MM.1S (cell line): ENCODE measurements at regions not wholly inside any gene's neighbourhood (a gene's known extent, or its start where the extent isn't known, plus 50 kb on each side); places are given as distances from the start of the nearest gene placed in this dataset.

Experiments
- DNase-seq: peaks from one replicate; pipeline ENCODE4 v3.0.0-alpha.2; 2015
- H2AFZ ChIP-seq: fragments of 300-600 bp; sonication (generic); 2 replicates; pipeline ENCODE4 v1.6.0; 2016; ENCODE audit warnings: antibody characterized with exemption, low read length
- H3F3A ChIP-seq: fragments of 300-600 bp; sonication (generic); 2 replicates; pipeline ENCODE4 v1.6.1; 2016; ENCODE audit warnings: mild to moderate bottlenecking, antibody characterized with exemption, low read length, moderate library complexity, mixed read lengths; ENCODE audit not compliant: insufficient read depth
- H3K27ac ChIP-seq: fragments of 300-600 bp; sonication (generic); 2 replicates; pipeline ENCODE4 v1.5.1; 2016; ENCODE audit warnings: mild to moderate bottlenecking, low read length
- H3K27me3 ChIP-seq: fragments of 300-600 bp; sonication (generic); replicated peaks from 2 replicates; pipeline ENCODE4 v1.6.0; 2016; ENCODE audit warnings: low read length; ENCODE audit not compliant: insufficient read depth
- H3K36me3 ChIP-seq: fragments of 300-600 bp; sonication (generic); replicated peaks from 2 replicates; pipeline ENCODE4 v1.6.1; 2016; ENCODE audit warnings: mild to moderate bottlenecking, low read length, mixed read lengths; ENCODE audit not compliant: insufficient read depth
- H3K4me1 ChIP-seq: fragments of 300-600 bp; sonication (generic); 2 replicates; pipeline ENCODE4 v1.6.1; 2016; ENCODE audit warnings: low read length, mixed read lengths
- H3K4me2 ChIP-seq: fragments of 300-600 bp; sonication (generic); 2 replicates; pipeline ENCODE4 v1.6.0; 2016; ENCODE audit warnings: low read depth, low read length
- H3K4me3 ChIP-seq: fragments of 300-600 bp; sonication (generic); 2 replicates; pipeline ENCODE4 v1.5.1; 2016; ENCODE audit warnings: low read length, mixed read lengths
- H3K79me2 ChIP-seq: fragments of 300-600 bp; sonication (generic); 2 replicates; pipeline ENCODE4 v1.6.1; 2016; ENCODE audit warnings: mixed run types, low read length, mixed read lengths
- H3K9ac ChIP-seq: fragments of 300-600 bp; sonication (generic); 2 replicates; pipeline ENCODE4 v1.6.1; 2016; ENCODE audit warnings: low read length, mixed read lengths
- H3K9me2 ChIP-seq: fragments of 300-600 bp; sonication (generic); replicated peaks from 2 replicates; pipeline ENCODE4 v1.6.1; 2016; ENCODE audit warnings: mild to moderate bottlenecking, low read length, mixed read lengths; ENCODE audit not compliant: insufficient read depth
- H3K9me3 ChIP-seq: fragments of 300-600 bp; sonication (generic); replicated peaks from 2 replicates; pipeline ENCODE4 v1.6.1; 2016; ENCODE audit warnings: mild to moderate bottlenecking, low read length, mixed read lengths; ENCODE audit not compliant: insufficient read depth
- H4K20me1 ChIP-seq: fragments of 300-600 bp; sonication (generic); 2 replicates; pipeline ENCODE4 v1.6.1; 2016; ENCODE audit warnings: mild to moderate bottlenecking, low read length, moderate library complexity, mixed read lengths; ENCODE audit not compliant: insufficient read depth
- CTCF ChIP-seq: fragments of 300-600 bp; sonication (generic); IDR thresholded peaks from 2 replicates; pipeline ENCODE4 v1.5.1; 2016; ENCODE audit warnings: antibody characterized with exemption, low read length, mixed read lengths
- EZH2 ChIP-seq: fragments of 300-600 bp; sonication (generic); optimal IDR thresholded peaks from 2 replicates; pipeline ENCODE3; 2017; ENCODE audit warnings: low read depth, mild to moderate bottlenecking, antibody characterized with exemption, low read length, mixed read lengths
- EZH2phosphoT487 ChIP-seq: fragments of 300-600 bp; sonication (generic); IDR thresholded peaks from 2 replicates; pipeline ENCODE4 v1.6.1; 2018; ENCODE audit warnings: antibody characterized with exemption, low read length

- no peak overlapping the region for H3K9ac ChIP-seq
- no peak overlapping the region for H3K27ac ChIP-seq
- TF ChIP-seq EZH2, result no peak
- TF ChIP-seq CTCF, result no peak
- no peak for TF ChIP-seq EZH2phosphoT487
- H3K4me2 ChIP-seq, result no peak overlapping the region
- H3K9me2 ChIP-seq, result no peaks in the 10 kb centered on the region
- H3K27me3 ChIP-seq, result no peaks in the 10 kb centered on the region
- DNase-seq, result no peak
- no peaks in the 10 kb centered on the region for H3F3A ChIP-seq
- no peak overlapping the region for H2AFZ ChIP-seq
- H3K4me1 ChIP-seq, result no peaks in the 10 kb centered on the region
- no peaks in the 10 kb centered on the region for H3K79me2 ChIP-seq
- H3K4me3 ChIP-seq, result no peak overlapping the region
- no peaks in the 10 kb centered on the region for H3K36me3 ChIP-seq
- no peaks in the 10 kb centered on the region for H4K20me1 ChIP-seq
- no peaks in the 10 kb centered on the region for H3K9me3 ChIP-seq
These were observed 258.2 kb downstream of the VRK1 start for GRCh38 chr14:97055355-97055754.

GRCh38 chr14:97056086-97056485, 258.9 kb downstream of the VRK1 start:
- Histone ChIP-seq H3K4me2 (no peak overlapping the region), H3K79me2 (no peaks in the 10 kb centered on the region), H3F3A (no peaks in the 10 kb centered on the region), H3K27me3 (no peaks in the 10 kb centered on the region), H3K9me3 (no peaks in the 10 kb centered on the region), H3K27ac (no peak overlapping the region), H2AFZ (no peak overlapping the region), H3K4me3 (no peak overlapping the region), H3K36me3 (no peaks in the 10 kb centered on the region), H3K4me1 (no peaks in the 10 kb centered on the region), H4K20me1 (no peaks in the 10 kb centered on the region), H3K9me2 (no peaks in the 10 kb centered on the region), H3K9ac (no peak overlapping the region)
- no peak for DNase-seq
- TF ChIP-seq EZH2phosphoT487, result no peak
- no peak for TF ChIP-seq CTCF
- no peak for TF ChIP-seq EZH2

- DNase-seq, result no peak
- H3K79me2 ChIP-seq, result no peaks in the 10 kb centered on the region
- no peaks in the 10 kb centered on the region for H3F3A ChIP-seq
- no peaks in the 10 kb centered on the region for H3K27me3 ChIP-seq
- no peaks in the 10 kb centered on the region for H3K4me1 ChIP-seq
- H3K27ac ChIP-seq, result no peak overlapping the region
- TF ChIP-seq EZH2phosphoT487 (no peak), CTCF (no peak), EZH2 (no peak)
- H3K36me3 ChIP-seq, result no peaks in the 10 kb centered on the region
- no peak overlapping the region for H2AFZ ChIP-seq
- no peaks in the 10 kb centered on the region for H4K20me1 ChIP-seq
- no peaks in the 10 kb centered on the region for H3K9me2 ChIP-seq
- no peak overlapping the region for H3K4me3 ChIP-seq
- H3K9ac ChIP-seq, result no peak overlapping the region
- H3K4me2 ChIP-seq, result no peak overlapping the region
- H3K9me3 ChIP-seq, result no peaks in the 10 kb centered on the region
These were observed 260.3 kb downstream of the VRK1 start for GRCh38 chr14:97057238-97058073.
